ENCODE measurements at regions not wholly inside any gene's neighbourhood (a gene's known extent, or its start where the extent isn't known, plus 50 kb on each side); places are given as distances from the start of the nearest gene placed in this dataset.

DNA sequence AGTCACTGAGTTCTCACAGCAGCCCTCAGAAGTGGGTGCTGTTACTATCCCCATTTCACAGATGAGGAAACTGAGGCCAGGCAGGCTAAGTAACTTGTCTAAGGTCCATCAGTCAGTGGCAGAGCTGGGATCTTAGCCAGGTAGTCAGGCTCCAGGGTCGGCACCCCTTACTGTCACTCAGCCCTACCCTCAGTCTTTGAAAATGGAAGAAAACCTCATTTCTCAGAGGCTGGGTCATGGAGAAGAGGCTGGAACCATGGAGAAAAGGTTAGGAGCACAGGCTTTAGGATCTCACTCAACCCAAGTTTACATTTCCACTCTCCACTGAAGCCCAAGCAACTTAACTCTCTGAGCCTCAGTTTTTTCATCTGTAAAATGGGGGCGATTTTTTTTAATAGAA lies 116.2 kb upstream of the SIRPG start:
- Histone ChIP-seq H3K36me3 (ENCODE audit: control insufficient read depth in 2 of 2, extremely low read depth in 1 of 2, insufficient read depth in 2 of 2, low read length in 2 of 2) (no peaks in the 10 kb centered on the region), H3K4me1 (ENCODE audit: control insufficient read depth, extremely low read depth, insufficient read depth, low read length) (peaks cover 16% of the 10 kb centered on the region), H3K9me3 (ENCODE audit: control insufficient read depth, low read depth, low read length) (no peaks in the 10 kb centered on the region), H3K4me2 (ENCODE audit: control insufficient read depth, extremely low read depth, insufficient read depth, low read depth, low read length) (no peak overlapping the region), H3K9me1 (ENCODE audit: control insufficient read depth, extremely low read depth, insufficient read depth, low read length) (peaks cover 2% of the 10 kb centered on the region), H3K9ac (ENCODE audit: control insufficient read depth, extremely low read depth, insufficient read depth, low read length) (no peak overlapping the region), H4K20me1 (ENCODE audit: control insufficient read depth, extremely low read depth, insufficient read depth, low read length) (no peaks in the 10 kb centered on the region), H3K4me3 (ENCODE audit: control insufficient read depth in 2 of 3, extremely low read depth in 1 of 3, insufficient read depth in 2 of 3, low read depth in 1 of 3, low read length in 3 of 3) (no peak overlapping the region), H3K27me3 (ENCODE audit: control insufficient read depth, extremely low read depth, insufficient read depth, low read length) (no peaks in the 10 kb centered on the region), H2AFZ (ENCODE audit: control insufficient read depth, low read length) (no peak overlapping the region), H3K79me2 (ENCODE audit: control insufficient read depth, insufficient read depth, low read length) (peaks cover 5% of the 10 kb centered on the region), H3K27ac (ENCODE audit: control insufficient read depth, insufficient read depth, low read length) (no peak overlapping the region)
- dilution Hi-C loops (cut with MboI; ENCODE audit: extremely low pct_ligation_motif_present, low sequenced_read_pairs), result no loop called here
- no peak for TF ChIP-seq CTCF (optimal IDR thresholded peaks at IDR 0.05 in 1 of 3, IDR thresholded peaks at IDR 0.05 in 1 of 3, conservative IDR thresholded peaks at IDR 0.05 in 1 of 3; ENCODE audit: extremely low read depth in 1 of 3, insufficient read depth in 2 of 3, low read length in 3 of 3)
- TF ChIP-seq EZH2 (IDR thresholded peaks at IDR 0.05; ENCODE audit: low read length), result no peak
- FAIRE-seq (no peak), DNase-seq (ENCODE audit: low read depth, low spot score) (no peak)

DNA sequence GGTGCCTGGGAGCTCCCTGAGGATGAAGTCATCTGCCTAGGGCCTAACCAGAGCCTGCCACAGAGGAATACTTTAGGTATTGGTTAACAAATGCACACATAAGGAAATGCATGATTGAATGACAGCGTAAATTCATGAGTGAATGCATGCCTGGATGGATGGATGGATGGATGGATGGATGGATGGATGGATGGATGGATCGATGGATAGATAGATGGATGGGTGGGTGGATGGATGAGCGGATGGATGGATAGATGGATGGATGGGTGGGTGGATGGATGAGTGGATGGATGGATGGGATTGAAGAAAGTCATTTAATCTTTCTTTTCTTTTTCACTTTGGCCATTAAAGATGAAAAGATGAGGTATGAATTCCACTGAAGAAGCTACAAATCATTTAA lies 111.9 kb upstream of the SIRPG start:
- Histone ChIP-seq H3K79me2 (ENCODE audit: control insufficient read depth, insufficient read depth, low read length) (no peaks in the 10 kb centered on the region), H3K27ac (ENCODE audit: control insufficient read depth, insufficient read depth, low read length) (no peak overlapping the region), H3K4me2 (ENCODE audit: control insufficient read depth, extremely low read depth, insufficient read depth, low read depth, low read length) (no peak overlapping the region), H3K27me3 (ENCODE audit: control insufficient read depth, extremely low read depth, insufficient read depth, low read length) (no peaks in the 10 kb centered on the region), H2AFZ (ENCODE audit: control insufficient read depth, low read length) (no peak overlapping the region), H3K36me3 (ENCODE audit: control insufficient read depth in 2 of 2, extremely low read depth in 1 of 2, insufficient read depth in 2 of 2, low read length in 2 of 2) (no peaks in the 10 kb centered on the region), H3K4me1 (ENCODE audit: control insufficient read depth, extremely low read depth, insufficient read depth, low read length) (no peaks in the 10 kb centered on the region), H3K9me3 (ENCODE audit: control insufficient read depth, low read depth, low read length) (no peaks in the 10 kb centered on the region), H4K20me1 (ENCODE audit: control insufficient read depth, extremely low read depth, insufficient read depth, low read length) (no peaks in the 10 kb centered on the region), H3K4me3 (ENCODE audit: control insufficient read depth in 2 of 3, extremely low read depth in 1 of 3, insufficient read depth in 2 of 3, low read depth in 1 of 3, low read length in 3 of 3) (no peak overlapping the region), H3K9me1 (ENCODE audit: control insufficient read depth, extremely low read depth, insufficient read depth, low read length) (no peaks in the 10 kb centered on the region), H3K9ac (ENCODE audit: control insufficient read depth, extremely low read depth, insufficient read depth, low read length) (no peak overlapping the region)
- TF ChIP-seq CTCF (optimal IDR thresholded peaks at IDR 0.05 in 1 of 3, IDR thresholded peaks at IDR 0.05 in 1 of 3, conservative IDR thresholded peaks at IDR 0.05 in 1 of 3; ENCODE audit: extremely low read depth in 1 of 3, insufficient read depth in 2 of 3, low read length in 3 of 3) (no peak), EZH2 (IDR thresholded peaks at IDR 0.05; ENCODE audit: low read length) (no peak)
- FAIRE-seq, result no peak
- dilution Hi-C loops (cut with MboI; ENCODE audit: extremely low pct_ligation_motif_present, low sequenced_read_pairs), result no loop called here
- no peak for DNase-seq (ENCODE audit: low read depth, low spot score)
